CD14-positive monocyte (primary cell): ENCODE measurements at regions not wholly inside any gene's neighbourhood (a gene's known extent, or its start where the extent isn't known, plus 50 kb on each side); places are given as distances from the start of the nearest gene placed in this dataset.

Experiments used
- DNase-seq, 3 donors: peaks; one replicate each; pipeline ENCODE4 v3.0.0-alpha.2; 2011 to 2022
- H2AFZ ChIP-seq: 2 replicates; pipeline ENCODE4 v1.6.0; 2012; ENCODE audit warnings: mild to moderate bottlenecking, low read depth, low read length, inconsistent platforms; ENCODE audit not compliant: insufficient read depth, poor library complexity, severe bottlenecking
- H3K27ac ChIP-seq, 2 donors: 1 replicate in 1 of 2; 2 replicates in 1 of 2; pipeline ENCODE4 v1.5.1; 2012 to 2013; ENCODE audit warnings: low read length in 2 of 2, control low read depth in 1 of 2, inconsistent platforms in 1 of 2, low read depth in 1 of 2, mild to moderate bottlenecking in 1 of 2
- H3K27me3 ChIP-seq, 2 donors: one replicate each; pipeline versions ENCODE4 v1.6.0 to v1.6.1; 2011 to 2013; ENCODE audit warnings: low read length in 2 of 2; ENCODE audit not compliant: control insufficient read depth in 2 of 2, insufficient read depth in 2 of 2
- H3K36me3 ChIP-seq, 2 donors: replicated peaks in 1 of 2; 1 replicate in 1 of 2; 2 replicates in 1 of 2; pipeline versions ENCODE4 v1.5.1 to v1.6.1; 2012 to 2013; ENCODE audit warnings: low read length in 2 of 2, control low read depth in 1 of 2, inconsistent platforms in 1 of 2, mild to moderate bottlenecking in 1 of 2; ENCODE audit not compliant: insufficient read depth in 2 of 2, control insufficient read depth in 1 of 2
- H3K4me1 ChIP-seq, 2 donors: 1 replicate in 1 of 2; 2 replicates in 1 of 2; pipeline versions ENCODE4 v1.5.1 to v1.6.1; 2012 to 2013; ENCODE audit warnings: low read length in 2 of 2, control low read depth in 1 of 2, inconsistent platforms in 1 of 2, mild to moderate bottlenecking in 1 of 2, moderate library complexity in 1 of 2; ENCODE audit not compliant: insufficient read depth in 2 of 2, control insufficient read depth in 1 of 2
- H3K4me2 ChIP-seq: replicated peaks from 2 replicates; pipeline ENCODE3; 2012; ENCODE audit warnings: low read length, moderate library complexity, mild to moderate bottlenecking; ENCODE audit not compliant: poor library complexity, severe bottlenecking; ENCODE audit errors: extremely low read depth
- H3K4me3 ChIP-seq, 3 experiments: fragments of 200-600 bp in 1 of 3; sonication (generic) in 1 of 3; replicated peaks in 1 of 3; 1 replicate in 2 of 3; 2 replicates in 1 of 3; pipeline ENCODE4 v1.5.1; 2011 to 2013; ENCODE audit warnings: low read length in 3 of 3, mild to moderate bottlenecking in 3 of 3, control low read depth in 2 of 3, low read depth in 2 of 3, inconsistent platforms in 1 of 3, moderate library complexity in 1 of 3
- H3K79me2 ChIP-seq: 2 replicates; pipeline ENCODE4 v1.6.0; 2012; ENCODE audit warnings: mild to moderate bottlenecking, control low read depth, inconsistent platforms, low read length, moderate library complexity; ENCODE audit not compliant: insufficient read depth
- H3K9ac ChIP-seq: 2 replicates; pipeline ENCODE4 v1.6.0; 2017; ENCODE audit warnings: low read length, mild to moderate bottlenecking; ENCODE audit not compliant: insufficient read depth, poor library complexity, severe bottlenecking
- H3K9me3 ChIP-seq, 2 donors: replicated peaks in 1 of 2; 1 replicate in 1 of 2; 2 replicates in 1 of 2; pipeline versions ENCODE4 v1.5.1 to v1.6.1; 2012 to 2013; ENCODE audit warnings: low read length in 2 of 2, control low read depth in 1 of 2; ENCODE audit not compliant: control insufficient read depth in 1 of 2, insufficient read depth in 1 of 2
- H4K20me1 ChIP-seq: 2 replicates; pipeline ENCODE4 v1.6.0; 2012; ENCODE audit warnings: mild to moderate bottlenecking, low read length, control low read depth, moderate library complexity; ENCODE audit not compliant: insufficient read depth
- H3K27ac Mint-ChIP-seq, 7 donors: one replicate each; pipeline ENCODE4 v1.8.0; 2020; ENCODE audit warnings: mild to moderate bottlenecking in 7 of 7, mixed read lengths in 7 of 7, moderate library complexity in 6 of 7, inconsistent platforms in 2 of 7
- H3K27me3 Mint-ChIP-seq, 3 donors: one replicate each; pipeline ENCODE4 v1.8.0; 2021 to 2022; ENCODE audit warnings: low read depth in 3 of 3, mild to moderate bottlenecking in 3 of 3, mixed read lengths in 3 of 3, moderate library complexity in 3 of 3, inconsistent platforms in 1 of 3
- H3K36me3 Mint-ChIP-seq, 2 donors: one replicate each; pipeline ENCODE4 v1.8.0; 2020; ENCODE audit warnings: mixed read lengths in 2 of 2, inconsistent platforms in 1 of 2, mild to moderate bottlenecking in 1 of 2
- H3K4me1 Mint-ChIP-seq: one replicate; pipeline ENCODE4 v1.8.0; 2020; ENCODE audit warnings: mild to moderate bottlenecking, mixed read lengths
- H3K4me3 Mint-ChIP-seq, 2 donors: one replicate each; pipeline ENCODE4 v1.8.0; 2020; ENCODE audit warnings: mild to moderate bottlenecking in 2 of 2, mixed read lengths in 2 of 2, moderate library complexity in 1 of 2
- H3K9me3 Mint-ChIP-seq, 7 donors: one replicate each; pipeline ENCODE4 v1.8.0; 2020 to 2022; ENCODE audit warnings: mixed read lengths in 7 of 7, mild to moderate bottlenecking in 6 of 7, moderate library complexity in 6 of 7, inconsistent platforms in 2 of 7
- CTCF ChIP-seq: fragments of 200-600 bp; IDR thresholded peaks from one replicate; pipeline ENCODE4 v1.8.0; 2022; ENCODE audit warnings: antibody characterized with exemption, mild to moderate bottlenecking
- WGBS: methylation state at CpG from one replicate; pipeline ENCODE4 v1.1.5; 2013; ENCODE audit warnings: missing lambda C conversion rate; ENCODE audit not compliant: insufficient coverage; 5-methylcytosine and 5-hydroxymethylcytosine counted together
- intact Hi-C, 2 donors: fragments of 100-400 bp; cut with micrococcal nuclease; formaldehyde crosslinking; loops; one replicate each; pipeline versions ENCODE4 v1.15.0 to v1.15.1; 2023

- Histone ChIP-seq H2AFZ (no peak overlapping the region), H3K4me1 (peaks cover 29 to 31% of the 10 kb centered on the region in 2 donors), H3K4me3 (no peak overlapping the region), H3K27ac (no peak overlapping the region), H3K9ac (no peak overlapping the region), H4K20me1 (no peaks in the 10 kb centered on the region), H3K36me3 (no peaks in the 10 kb centered on the region), H3K4me2 (no peak overlapping the region), H3K27me3 (no peaks in the 10 kb centered on the region), H3K9me3 (no peaks in the 10 kb centered on the region), H3K79me2 (no peaks in the 10 kb centered on the region)
- TF ChIP-seq CTCF: no peak
- Mint-ChIP-seq H3K9me3 (no peaks in the 10 kb centered on the region), H3K27ac (peak overlapping the region in 1 of 7 donors; percentile 20), H3K27me3 (peaks cover under 1 to 6% (median 4%) of the 10 kb centered on the region in 3 donors), H3K4me1 (peaks cover 42% of the 10 kb centered on the region), H3K4me3 (no peak overlapping the region), H3K36me3 (no peaks in the 10 kb centered on the region)
- WGBS: no CpG with 5 or more reads among the region's 6 CpGs
- intact Hi-C loops: no loop called here
- DNase-seq: no peak
Measured at GRCh38 chr12:111222027-111222414, 146.9 kb downstream of the PHETA1 start.

GRCh38 chr12:111221062-111222026 lies 147.6 kb downstream of the PHETA1 start:
- intact Hi-C loops: no loop called here
- no peak overlapping the region for H2AFZ ChIP-seq
- peak overlapping the region in 4 of 7 donors; percentile 0 to 53 (median 18) for H3K27ac Mint-ChIP-seq
- H3K9ac ChIP-seq: no peak overlapping the region
- WGBS: 93% methylated on average over 7 of the region's 14 CpGs
- TF ChIP-seq CTCF: no peak
- peaks cover 34 to 35% of the 10 kb centered on the region in 2 donors for H3K4me1 ChIP-seq
- no peaks in the 10 kb centered on the region for H3K27me3 ChIP-seq
- no peaks in the 10 kb centered on the region for H3K9me3 ChIP-seq
- H3K79me2 ChIP-seq: no peaks in the 10 kb centered on the region
- peak; percentile 12 to 53 (median 37) for DNase-seq
- no peaks in the 10 kb centered on the region for H3K36me3 Mint-ChIP-seq
- peaks cover 49% of the 10 kb centered on the region for H3K4me1 Mint-ChIP-seq
- no peak overlapping the region for H3K4me2 ChIP-seq
- peaks cover 4 to 6% (median 4%) of the 10 kb centered on the region in 3 donors for H3K27me3 Mint-ChIP-seq
- no peaks in the 10 kb centered on the region for H3K9me3 Mint-ChIP-seq
- no peaks in the 10 kb centered on the region for H3K36me3 ChIP-seq
- H3K4me3 Mint-ChIP-seq: no peak overlapping the region
- H3K27ac ChIP-seq: no peak overlapping the region
- H4K20me1 ChIP-seq: no peaks in the 10 kb centered on the region
- no peak overlapping the region for H3K4me3 ChIP-seq
